ENCODE measurements at regions not wholly inside any gene's neighbourhood (a gene's known extent, or its start where the extent isn't known, plus 50 kb on each side); places are given as distances from the start of the nearest gene placed in this dataset.

GRCh38 chr6:120686492-120686891 is 647.8 kb downstream of the TBC1D32 start:
- Mint-ChIP-seq H3K27ac (ENCODE audit: unreplicated experiment) (no peak overlapping the region), H3K27me3 (ENCODE audit: unreplicated experiment) (no peaks in the 10 kb centered on the region), H3K9me3 (ENCODE audit: unreplicated experiment) (no peaks in the 10 kb centered on the region), H3K4me3 (ENCODE audit: unreplicated experiment) (no peak overlapping the region), H3K36me3 (ENCODE audit: low read depth, unreplicated experiment) (no peaks in the 10 kb centered on the region), H3K4me1 (ENCODE audit: unreplicated experiment) (no peaks in the 10 kb centered on the region)
- TF ChIP-seq CTCF (IDR thresholded peaks at IDR 0.05; ENCODE audit: unreplicated experiment) = no peak
- no peak for DNase-seq (ENCODE audit: low spot score)

GRCh38 chr6:120682145-120682544 is 652.1 kb downstream of the TBC1D32 start:
- H3K9me3 Mint-ChIP-seq (ENCODE audit: unreplicated experiment) = no peaks in the 10 kb centered on the region
- no peaks in the 10 kb centered on the region for H3K36me3 Mint-ChIP-seq (ENCODE audit: low read depth, unreplicated experiment)
- H3K4me3 Mint-ChIP-seq (ENCODE audit: unreplicated experiment) = no peak overlapping the region
- no peak overlapping the region for H3K27ac Mint-ChIP-seq (ENCODE audit: unreplicated experiment)
- no peaks in the 10 kb centered on the region for H3K4me1 Mint-ChIP-seq (ENCODE audit: unreplicated experiment)
- no peaks in the 10 kb centered on the region for H3K27me3 Mint-ChIP-seq (ENCODE audit: unreplicated experiment)
- DNase-seq (ENCODE audit: low spot score) = no peak
- no peak for TF ChIP-seq CTCF (IDR thresholded peaks at IDR 0.05; ENCODE audit: unreplicated experiment)

GRCh38 chr6:120681204-120681603 is 653.1 kb downstream of the TBC1D32 start:
- no peaks in the 10 kb centered on the region for H3K27me3 Mint-ChIP-seq (ENCODE audit: unreplicated experiment)
- no peak for TF ChIP-seq CTCF (IDR thresholded peaks at IDR 0.05; ENCODE audit: unreplicated experiment)
- H3K4me3 Mint-ChIP-seq (ENCODE audit: unreplicated experiment) = no peak overlapping the region

GRCh38 chr6:120675886-120676285 is 658.4 kb downstream of the TBC1D32 start:
- DNase-seq (ENCODE audit: low spot score) = no peak
- TF ChIP-seq CTCF (IDR thresholded peaks at IDR 0.05; ENCODE audit: unreplicated experiment) = no peak
- peaks cover 2% of the 10 kb centered on the region for H3K27me3 Mint-ChIP-seq (ENCODE audit: unreplicated experiment)
- no peak overlapping the region for H3K4me3 Mint-ChIP-seq (ENCODE audit: unreplicated experiment)
- no peaks in the 10 kb centered on the region for H3K9me3 Mint-ChIP-seq (ENCODE audit: unreplicated experiment)
- H3K36me3 Mint-ChIP-seq (ENCODE audit: low read depth, unreplicated experiment) = no peaks in the 10 kb centered on the region
- no peak overlapping the region for H3K27ac Mint-ChIP-seq (ENCODE audit: unreplicated experiment)
- H3K4me1 Mint-ChIP-seq (ENCODE audit: unreplicated experiment) = no peaks in the 10 kb centered on the region

More at GRCh38 chr6:120681204-120681603, 653.1 kb downstream of the TBC1D32 start:
- no peak for DNase-seq (ENCODE audit: low spot score)
- Mint-ChIP-seq H3K9me3 (ENCODE audit: unreplicated experiment) (no peaks in the 10 kb centered on the region), H3K36me3 (ENCODE audit: low read depth, unreplicated experiment) (no peaks in the 10 kb centered on the region), H3K27ac (ENCODE audit: unreplicated experiment) (no peak overlapping the region), H3K4me1 (ENCODE audit: unreplicated experiment) (no peaks in the 10 kb centered on the region)

GRCh38 chr6:120671519-120671918 is 662.8 kb downstream of the TBC1D32 start:
- Mint-ChIP-seq H3K9me3 (ENCODE audit: unreplicated experiment) (peaks cover 8% of the 10 kb centered on the region), H3K36me3 (ENCODE audit: low read depth, unreplicated experiment) (no peaks in the 10 kb centered on the region), H3K27ac (ENCODE audit: unreplicated experiment) (no peak overlapping the region), H3K4me3 (ENCODE audit: unreplicated experiment) (no peak overlapping the region), H3K4me1 (ENCODE audit: unreplicated experiment) (no peaks in the 10 kb centered on the region), H3K27me3 (ENCODE audit: unreplicated experiment) (peaks cover 2% of the 10 kb centered on the region)
- peak; percentile 11 for DNase-seq (ENCODE audit: low spot score)
- TF ChIP-seq CTCF (IDR thresholded peaks at IDR 0.05; ENCODE audit: unreplicated experiment) = no peak

Measured in endothelial cell (in vitro differentiated cells).